IgD-negative memory B cell (primary cell): ENCODE measurements at regions not wholly inside any gene's neighbourhood (a gene's known extent, or its start where the extent isn't known, plus 50 kb on each side); places are given as distances from the start of the nearest gene placed in this dataset.

Source experiments
- H3K27ac Mint-ChIP-seq, 3 donors: one replicate each; pipeline ENCODE4 v1.8.0; 2020 to 2022; ENCODE audit warnings: mild to moderate bottlenecking in 3 of 3, mixed read lengths in 3 of 3, moderate library complexity in 1 of 3
- H3K27me3 Mint-ChIP-seq: one replicate; pipeline ENCODE4 v1.8.0; 2021; ENCODE audit warnings: mixed read lengths
- H3K36me3 Mint-ChIP-seq: one replicate; pipeline ENCODE4 v1.8.0; 2020; ENCODE audit warnings: mild to moderate bottlenecking, mixed read lengths
- H3K4me1 Mint-ChIP-seq, 3 donors: one replicate each; pipeline ENCODE4 v1.8.0; 2020 to 2022; ENCODE audit warnings: mixed read lengths in 3 of 3, mild to moderate bottlenecking in 1 of 3
- H3K4me3 Mint-ChIP-seq, 4 donors: one replicate each; pipeline ENCODE4 v1.8.0; 2020 to 2022; ENCODE audit warnings: mild to moderate bottlenecking in 4 of 4, mixed read lengths in 4 of 4, moderate library complexity in 3 of 4
- H3K9me3 Mint-ChIP-seq, 3 donors: one replicate each; pipeline ENCODE4 v1.8.0; 2020 to 2021; ENCODE audit warnings: mixed read lengths in 3 of 3, mild to moderate bottlenecking in 1 of 3

GRCh38 chr4:28639747-28640146 lies 1779.1 kb downstream of the STIM2 start:
- no peaks in the 10 kb centered on the region for H3K36me3 Mint-ChIP-seq
- H3K4me3 Mint-ChIP-seq: no peak overlapping the region
- no peaks in the 10 kb centered on the region for H3K27me3 Mint-ChIP-seq
- H3K9me3 Mint-ChIP-seq: peaks cover 0 to 4% (median 2%) of the 10 kb centered on the region in 3 donors
- H3K4me1 Mint-ChIP-seq: no peaks in the 10 kb centered on the region
- H3K27ac Mint-ChIP-seq: no peak overlapping the region

- no peak overlapping the region for H3K4me3 Mint-ChIP-seq
- H3K9me3 Mint-ChIP-seq: peaks cover 0 to 13% (median 8%) of the 10 kb centered on the region in 3 donors
- H3K27ac Mint-ChIP-seq: no peak overlapping the region
- H3K36me3 Mint-ChIP-seq: no peaks in the 10 kb centered on the region
- no peaks in the 10 kb centered on the region for H3K27me3 Mint-ChIP-seq
- H3K4me1 Mint-ChIP-seq: no peaks in the 10 kb centered on the region
These were observed 1794.0 kb downstream of the STIM2 start for GRCh38 chr4:28654618-28655017.

- Mint-ChIP-seq H3K27me3 (no peaks in the 10 kb centered on the region), H3K36me3 (no peaks in the 10 kb centered on the region), H3K4me1 (no peaks in the 10 kb centered on the region), H3K27ac (no peak overlapping the region), H3K9me3 (peaks cover 0 to 8% (median 2%) of the 10 kb centered on the region in 3 donors), H3K4me3 (no peak overlapping the region)
These were observed 1804.7 kb downstream of the STIM2 start for GRCh38 chr4:28665306-28665705.

GRCh38 chr4:28675582-28675981 lies 1814.9 kb downstream of the STIM2 start:
- Mint-ChIP-seq H3K4me1 (no peaks in the 10 kb centered on the region), H3K36me3 (no peaks in the 10 kb centered on the region), H3K27me3 (no peaks in the 10 kb centered on the region), H3K27ac (no peak overlapping the region), H3K4me3 (no peak overlapping the region), H3K9me3 (peaks cover 2 to 4% (median 2%) of the 10 kb centered on the region in 3 donors)

GRCh38 chr4:28677808-28678207 lies 1817.2 kb downstream of the STIM2 start:
- H3K4me3 Mint-ChIP-seq: no peak overlapping the region
- peaks cover 2 to 4% (median 2%) of the 10 kb centered on the region in 3 donors for H3K9me3 Mint-ChIP-seq
- H3K4me1 Mint-ChIP-seq: no peaks in the 10 kb centered on the region
- no peaks in the 10 kb centered on the region for H3K36me3 Mint-ChIP-seq
- no peak overlapping the region for H3K27ac Mint-ChIP-seq
- no peaks in the 10 kb centered on the region for H3K27me3 Mint-ChIP-seq

GRCh38 chr4:28682847-28683246 lies 1822.2 kb downstream of the STIM2 start:
- Mint-ChIP-seq H3K27me3 (no peaks in the 10 kb centered on the region), H3K4me1 (no peaks in the 10 kb centered on the region), H3K4me3 (no peak overlapping the region), H3K9me3 (peaks cover 0 to 3% (median 2%) of the 10 kb centered on the region in 3 donors), H3K36me3 (peaks cover 2% of the 10 kb centered on the region), H3K27ac (no peak overlapping the region)

GRCh38 chr4:28686618-28687017 lies 1826.0 kb downstream of the STIM2 start:
- Mint-ChIP-seq H3K36me3 (peaks cover 2% of the 10 kb centered on the region), H3K27me3 (no peaks in the 10 kb centered on the region), H3K4me3 (no peak overlapping the region), H3K27ac (no peak overlapping the region), H3K9me3 (peaks cover 0 to 4% (median 2%) of the 10 kb centered on the region in 3 donors), H3K4me1 (peaks cover 0 to 2% (median 0%) of the 10 kb centered on the region in 3 donors)

GRCh38 chr4:28690890-28691289 lies 1830.2 kb downstream of the STIM2 start:
- H3K4me1 Mint-ChIP-seq: peaks cover 0 to 2% (median 0%) of the 10 kb centered on the region in 3 donors
- H3K27ac Mint-ChIP-seq: no peak overlapping the region
- no peak overlapping the region for H3K4me3 Mint-ChIP-seq

GRCh38 chr4:28702571-28702970 lies 1841.9 kb downstream of the STIM2 start:
- no peak overlapping the region for H3K27ac Mint-ChIP-seq
- no peaks in the 10 kb centered on the region for H3K36me3 Mint-ChIP-seq
- no peaks in the 10 kb centered on the region for H3K4me1 Mint-ChIP-seq
- no peak overlapping the region for H3K4me3 Mint-ChIP-seq
- no peaks in the 10 kb centered on the region for H3K27me3 Mint-ChIP-seq
- peaks cover 0 to 4% (median 4%) of the 10 kb centered on the region in 3 donors for H3K9me3 Mint-ChIP-seq

More at GRCh38 chr4:28690890-28691289, 1830.2 kb downstream of the STIM2 start:
- Mint-ChIP-seq H3K9me3 (peaks cover 0 to 3% (median 0%) of the 10 kb centered on the region in 3 donors), H3K27me3 (no peaks in the 10 kb centered on the region), H3K36me3 (no peaks in the 10 kb centered on the region)

GRCh38 chr4:28709891-28710290 lies 1849.2 kb downstream of the STIM2 start:
- H3K27me3 Mint-ChIP-seq: no peaks in the 10 kb centered on the region
- H3K4me1 Mint-ChIP-seq: no peaks in the 10 kb centered on the region
- no peak overlapping the region for H3K4me3 Mint-ChIP-seq
- peaks cover 2 to 5% (median 2%) of the 10 kb centered on the region in 3 donors for H3K9me3 Mint-ChIP-seq
- H3K27ac Mint-ChIP-seq: no peak overlapping the region
- no peaks in the 10 kb centered on the region for H3K36me3 Mint-ChIP-seq

- Mint-ChIP-seq H3K27ac (no peak overlapping the region), H3K36me3 (no peaks in the 10 kb centered on the region), H3K4me1 (no peaks in the 10 kb centered on the region), H3K27me3 (no peaks in the 10 kb centered on the region), H3K9me3 (peaks cover 0 to 14% (median 8%) of the 10 kb centered on the region in 3 donors), H3K4me3 (no peak overlapping the region)
These were observed 1862.7 kb downstream of the STIM2 start for GRCh38 chr4:28723371-28723770.

GRCh38 chr4:28724239-28724638 lies 1863.6 kb downstream of the STIM2 start:
- Mint-ChIP-seq H3K9me3 (peaks cover 0 to 14% (median 8%) of the 10 kb centered on the region in 3 donors), H3K36me3 (no peaks in the 10 kb centered on the region), H3K4me3 (no peak overlapping the region), H3K27ac (no peak overlapping the region), H3K4me1 (no peaks in the 10 kb centered on the region), H3K27me3 (no peaks in the 10 kb centered on the region)

- Mint-ChIP-seq H3K4me3 (no peak overlapping the region), H3K4me1 (no peaks in the 10 kb centered on the region), H3K36me3 (no peaks in the 10 kb centered on the region), H3K27me3 (no peaks in the 10 kb centered on the region), H3K9me3 (peaks cover 2 to 6% (median 2%) of the 10 kb centered on the region in 3 donors), H3K27ac (no peak overlapping the region)
These were observed 1869.7 kb downstream of the STIM2 start for GRCh38 chr4:28730304-28730703.

GRCh38 chr4:28744066-28744465 lies 1883.4 kb downstream of the STIM2 start:
- no peaks in the 10 kb centered on the region for H3K27me3 Mint-ChIP-seq
- H3K9me3 Mint-ChIP-seq: peaks cover 0 to 4% (median 3%) of the 10 kb centered on the region in 3 donors
- no peak overlapping the region for H3K27ac Mint-ChIP-seq
- no peaks in the 10 kb centered on the region for H3K36me3 Mint-ChIP-seq
- H3K4me3 Mint-ChIP-seq: no peak overlapping the region
- H3K4me1 Mint-ChIP-seq: no peaks in the 10 kb centered on the region

- Mint-ChIP-seq H3K36me3 (no peaks in the 10 kb centered on the region), H3K9me3 (peaks cover 0 to 8% (median 3%) of the 10 kb centered on the region in 3 donors), H3K27ac (no peak overlapping the region), H3K27me3 (no peaks in the 10 kb centered on the region), H3K4me3 (no peak overlapping the region), H3K4me1 (no peaks in the 10 kb centered on the region)
These were observed 1893.7 kb downstream of the STIM2 start for GRCh38 chr4:28754376-28754775.

- H3K27ac Mint-ChIP-seq: no peak overlapping the region
- H3K36me3 Mint-ChIP-seq: no peaks in the 10 kb centered on the region
- no peak overlapping the region for H3K4me3 Mint-ChIP-seq
- no peaks in the 10 kb centered on the region for H3K27me3 Mint-ChIP-seq
- no peaks in the 10 kb centered on the region for H3K4me1 Mint-ChIP-seq
- H3K9me3 Mint-ChIP-seq: peaks cover 0 to 4% (median 3%) of the 10 kb centered on the region in 3 donors
These were observed 1894.4 kb downstream of the STIM2 start for GRCh38 chr4:28755081-28755480.
